K562 (cell line): ENCODE measurements at regions not wholly inside any gene's neighbourhood (a gene's known extent, or its start where the extent isn't known, plus 50 kb on each side); places are given as distances from the start of the nearest gene placed in this dataset.
A peak's percentile ranks its signal among the peaks of the same experiment; 100 is the strongest.

ENCODE experiments used
- ATAC-seq: fragments of 200-7000 bp; cut with Tn5 transposase; 3 replicates; pipeline ENCODE4 v1.9.1; 2020; ENCODE audit warnings: moderate library complexity
- BruUV-seq: library from RNA; stranded (reverse); fragments of 400-500 nt; replicated peaks from 2 replicates; lab custom pipeline; 2021; lab: Mats Ljungman, UMichigan
- CTCF ChIA-PET: fragments of 300-600 bp; formaldehyde crosslinking; extraction: SDS; loops from one replicate; lab custom pipeline; 2021; ENCODE audit warnings: low intra/inter-chr PET ratio; lab: Yijun Ruan, JAX
- POLR2A ChIA-PET: fragments of 300-600, 350-650 bp; sonication (Branson Sonifier 250); formaldehyde crosslinking; extraction: SDS; loops from one replicate; lab custom pipeline; 2021; ENCODE audit warnings: antibody characterized with exemption, inconsistent platforms; lab: Yijun Ruan, JAX
- DNase-seq, 4 experiments: peaks; one replicate each; pipeline versions ENCODE4 v3.0.0 to v3.0.0-alpha.2; 2011 to 2018; ENCODE audit warnings: low spot score in 3 of 4, mixed read lengths in 3 of 4; ENCODE audit errors: extremely low read depth in 1 of 4
- FAIRE-seq: peaks from 2 replicates; lab custom pipeline; 2011; peaks lifted over from hg19 to GRCh38; lab: Jason Lieb, UNC
- H2AFZ ChIP-seq: 2 replicates; pipeline ENCODE4 v1.6.0; 2011; ENCODE audit warnings: low read depth, low read length, control low read depth, inconsistent platforms
- H3K27ac ChIP-seq: fragments of 200-600 bp; 3 replicates; pipeline ENCODE4 v1.8.0; 2011; ENCODE audit warnings: low read depth, mild to moderate bottlenecking, control low read depth, inconsistent platforms, low read length, moderate library complexity, mixed read lengths; ENCODE audit errors: extremely low read depth
- H3K27me3 ChIP-seq, 2 experiments: fragments of 300-600 bp in 1 of 2; 2 replicates in 1 of 2; 3 replicates in 1 of 2; pipeline versions ENCODE4 v1.6.0 to v1.8.0; 2011; ENCODE audit warnings: inconsistent platforms in 2 of 2, low read length in 2 of 2, mild to moderate bottlenecking in 1 of 2, mixed read lengths in 1 of 2, moderate library complexity in 1 of 2; ENCODE audit not compliant: control insufficient read depth in 2 of 2, insufficient read depth in 2 of 2
- H3K36me3 ChIP-seq: fragments of 300-600 bp; 3 replicates; pipeline ENCODE4 v1.8.0; 2011; ENCODE audit warnings: mild to moderate bottlenecking, low read length, inconsistent platforms; ENCODE audit not compliant: control insufficient read depth, insufficient read depth
- H3K4me1 ChIP-seq, 2 experiments: fragments of 200-600 bp in 1 of 2; replicated peaks in 1 of 2; 2 replicates in 1 of 2; 3 replicates in 1 of 2; pipeline versions ENCODE4 v1.5.1 to v1.8.0; 2011; ENCODE audit warnings: inconsistent platforms in 2 of 2, low read length in 2 of 2, mild to moderate bottlenecking in 1 of 2, mixed read lengths in 1 of 2, moderate library complexity in 1 of 2; ENCODE audit not compliant: control insufficient read depth in 2 of 2, insufficient read depth in 2 of 2
- H3K4me2 ChIP-seq: 2 replicates; pipeline ENCODE4 v1.6.1; 2011; ENCODE audit warnings: low read length, control low read depth, inconsistent platforms, mixed read lengths; ENCODE audit not compliant: insufficient read depth
- H3K4me3 ChIP-seq: fragments of 200-600 bp; sonication (generic), shearing (Covaris generic); 2 replicates; pipeline ENCODE4 v1.5.1; 2016; ENCODE audit warnings: control low read depth, inconsistent platforms
- H3K79me2 ChIP-seq: fragments of 200-600 bp; 3 replicates; pipeline ENCODE4 v1.8.0; 2011; ENCODE audit warnings: low read length, inconsistent platforms; ENCODE audit not compliant: control insufficient read depth, insufficient read depth
- H3K9ac ChIP-seq, 2 experiments: 2 replicates each; pipeline versions ENCODE4 v1.6.0 to v1.6.1; 2011; ENCODE audit warnings: low read depth in 2 of 2, low read length in 2 of 2, control low read depth in 1 of 2, inconsistent platforms in 1 of 2, mild to moderate bottlenecking in 1 of 2, mixed read lengths in 1 of 2; ENCODE audit not compliant: insufficient read depth in 1 of 2
- H3K9me1 ChIP-seq: one replicate; pipeline ENCODE4 v1.6.0; 2011; ENCODE audit warnings: inconsistent platforms, mild to moderate bottlenecking, low read length, moderate library complexity; ENCODE audit not compliant: control insufficient read depth, insufficient read depth
- H3K9me3 ChIP-seq: replicated peaks from 2 replicates; pipeline ENCODE4 v1.5.1; 2011; ENCODE audit warnings: low read depth, low read length, inconsistent platforms; ENCODE audit not compliant: control insufficient read depth, insufficient read depth
- H4K20me1 ChIP-seq: replicated peaks from 2 replicates; pipeline ENCODE4 v1.6.1; 2011; ENCODE audit warnings: low read length, inconsistent platforms, mixed read lengths; ENCODE audit not compliant: control insufficient read depth, insufficient read depth
- KDM2B ChIP-seq: fragments of 250-450 bp; sonication (Bioruptor Pico); IDR thresholded peaks from 2 replicates; pipeline ENCODE4 v1.8.0; 2021; ENCODE audit warnings: mild to moderate bottlenecking, moderate library complexity
- MCM3 ChIP-seq: fragments of 450-650 bp; IDR thresholded peaks from 2 replicates; pipeline ENCODE4 v1.6.1; 2016
- MECOM ChIP-seq: fragments of 250-450 bp; sonication (Bioruptor Pico); IDR thresholded peaks from 2 replicates; pipeline ENCODE4 v1.8.0; 2022; ENCODE audit warnings: inconsistent platforms
- WGBS: fragments of 100-300 bp; shearing (Covaris generic); methylation state at CpG from one replicate; pipeline ENCODE4 v1.1.6; 2016; ENCODE audit warnings: low coverage, mixed read lengths; ENCODE audit not compliant: insufficient coverage; ENCODE audit errors: missing lambda C conversion rate; 5-methylcytosine and 5-hydroxymethylcytosine counted together
- in situ Hi-C: fragments of 300-500 bp; cut with MboI; formaldehyde crosslinking; loops from 4 replicates; pipeline ENCODE4 v1.15.0; 2018; ENCODE audit warnings: inconsistent platforms, mixed read lengths
- intact Hi-C: fragments of 100-400 bp; cut with micrococcal nuclease; formaldehyde crosslinking; loops from 2 replicates; pipeline ENCODE4 v1.14.2; 2022
- TF ChIP-seq, protein P1 (sequence below), 2 experiments: IDR thresholded peaks; 2 replicates each; pipeline ENCODE4 v1.6.1; 2011; ENCODE audit warnings: borderline replicate concordance in 1 of 2, control low read depth in 1 of 2, low read depth in 1 of 2, low read length in 1 of 2, mild to moderate bottlenecking in 1 of 2, mixed read lengths in 1 of 2, moderate library complexity in 1 of 2; ENCODE audit not compliant: insufficient read depth in 1 of 2, insufficient read length in 1 of 2, poor library complexity in 1 of 2, severe bottlenecking in 1 of 2; ENCODE audit errors: extremely low read depth in 1 of 2

DNA sequence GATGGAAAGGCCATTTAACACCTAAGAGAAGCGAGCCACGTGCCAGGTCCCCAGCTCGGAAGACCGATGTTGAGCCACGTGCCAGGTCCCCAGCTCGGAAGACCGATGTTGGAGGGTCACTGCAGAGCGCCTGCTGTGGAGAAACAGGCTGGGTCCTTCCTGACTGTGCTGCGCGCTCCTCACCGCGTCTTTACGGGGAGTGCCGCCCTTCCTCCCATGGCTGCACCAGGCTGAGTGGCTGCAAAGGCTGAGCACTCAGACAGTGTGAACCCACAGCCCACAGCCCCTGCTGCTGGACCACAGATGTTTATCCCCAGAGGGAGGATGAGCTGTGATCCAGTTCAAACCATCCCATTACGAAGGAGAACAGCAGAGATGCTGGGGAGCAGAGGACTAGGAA, 55.7 kb downstream of the RTP5 start:
- Histone ChIP-seq H3K4me1 (no peaks in the 10 kb centered on the region; a peak in 1 of 5 replicates), H3K79me2 (no peaks in the 10 kb centered on the region), H4K20me1 (peaks cover 4% of the 10 kb centered on the region; the same call in 1 of the 2 replicates), H3K4me2 (no peak overlapping the region), H3K36me3 (no peaks in the 10 kb centered on the region), H3K9me3 (no peaks in the 10 kb centered on the region), H2AFZ (no peak overlapping the region), H3K27me3 (peaks cover 0 to 16% of the 10 kb centered on the region in 2 experiments; a peak in 3 of 5 replicates), H3K4me3 (no peak overlapping the region), H3K9ac (peak overlapping the region in 1 of 2 experiments; percentile 17; a peak in 1 of 4 replicates), H3K27ac (no peak overlapping the region), H3K9me1 (peaks cover 2% of the 10 kb centered on the region)
- intact Hi-C loops (no loop called here), in situ Hi-C loops (no loop called here)
- WGBS: 30% methylated on average over 12 of the region's 15 CpGs
- ATAC-seq: no peak
- no TSS peak for BruUV-seq
- no peak for DNase-seq
- no peak for TF ChIP-seq MECOM
- TF ChIP-seq, protein P1, sequence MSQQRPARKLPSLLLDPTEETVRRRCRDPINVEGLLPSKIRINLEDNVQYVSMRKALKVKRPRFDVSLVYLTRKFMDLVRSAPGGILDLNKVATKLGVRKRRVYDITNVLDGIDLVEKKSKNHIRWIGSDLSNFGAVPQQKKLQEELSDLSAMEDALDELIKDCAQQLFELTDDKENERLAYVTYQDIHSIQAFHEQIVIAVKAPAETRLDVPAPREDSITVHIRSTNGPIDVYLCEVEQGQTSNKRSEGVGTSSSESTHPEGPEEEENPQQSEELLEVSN (IDR thresholded peaks at IDR 0.05; ENCODE audit: borderline replicate concordance in 1 of 2, extremely low read depth in 1 of 2, insufficient read depth in 1 of 2, insufficient read length in 1 of 2, low read depth in 1 of 2, low read length in 1 of 2, poor library complexity in 1 of 2, severe bottlenecking in 1 of 2): peak in 1 of 2 experiments; percentile 22
- TF ChIP-seq MCM3: no peak
- no peak for TF ChIP-seq KDM2B
- CTCF ChIA-PET: no interaction called here
- POLR2A ChIA-PET: interaction anchor here (0.6 kb wide), 1 partner anchor 10 kb away, joined by 3 read pairs; no protein-coding TSS in a partner anchor
- FAIRE-seq: no peak
